ENCODE measurements at regions not wholly inside any gene's neighbourhood (a gene's known extent, or its start where the extent isn't known, plus 50 kb on each side); places are given as distances from the start of the nearest gene placed in this dataset.

GRCh38 chr3:72123908-72124441 is 339.0 kb upstream of the PROK2 start:
- peak in 1 of 56 donors; percentile 10 for DNase-seq

GRCh38 chr3:72120806-72121778 is 336.1 kb upstream of the PROK2 start:
- no peak for DNase-seq

- no peak for DNase-seq
Observed at GRCh38 chr3:72120039-72120438, 335.1 kb upstream of the PROK2 start.

GRCh38 chr3:72118628-72119027 is 333.7 kb upstream of the PROK2 start:
- DNase-seq, result no peak

- DNase-seq, result peak in 3 of 56 donors; percentile 11 to 15 (median 13)
Observed at GRCh38 chr3:72116226-72116625, 331.3 kb upstream of the PROK2 start.

GRCh38 chr3:72115307-72115706 is 330.4 kb upstream of the PROK2 start:
- no peak for DNase-seq

GRCh38 chr3:72114773-72115172 is 329.8 kb upstream of the PROK2 start:
- no peak for DNase-seq

GRCh38 chr3:72113964-72114363 is 329.0 kb upstream of the PROK2 start:
- no peak for DNase-seq

GRCh38 chr3:72113564-72113963 is 328.6 kb upstream of the PROK2 start:
- no peak for DNase-seq

- no peak for DNase-seq
Observed at GRCh38 chr3:72112435-72112834, 327.5 kb upstream of the PROK2 start.

- DNase-seq, result peak in 4 of 56 donors; percentile 8 to 22 (median 10)
Observed at GRCh38 chr3:72111265-72112205, 326.6 kb upstream of the PROK2 start.

GRCh38 chr3:72109327-72110259 is 324.6 kb upstream of the PROK2 start:
- no peak for DNase-seq

- DNase-seq, result no peak
Observed at GRCh38 chr3:72105306-72105705, 320.4 kb upstream of the PROK2 start.

GRCh38 chr3:72102112-72102616 is 317.2 kb upstream of the PROK2 start:
- DNase-seq, result peak in 4 of 56 donors; percentile 6 to 23 (median 14)

GRCh38 chr3:72101494-72101893 is 316.5 kb upstream of the PROK2 start:
- DNase-seq, result no peak

GRCh38 chr3:72100601-72101187 is 315.7 kb upstream of the PROK2 start:
- peak in 54 of 56 donors; percentile 11 to 95 (median 64) for DNase-seq

- DNase-seq, result peak in 3 of 56 donors; percentile 4 to 18 (median 12)
Observed at GRCh38 chr3:72100080-72100511, 315.1 kb upstream of the PROK2 start.

- no peak for DNase-seq
Observed at GRCh38 chr3:72099326-72100079, 314.6 kb upstream of the PROK2 start.

- no peak for DNase-seq
Observed at GRCh38 chr3:72097053-72097452, 312.1 kb upstream of the PROK2 start.
